Keratinocyte (primary cell): ENCODE measurements at regions not wholly inside any gene's neighbourhood (a gene's known extent, or its start where the extent isn't known, plus 50 kb on each side); places are given as distances from the start of the nearest gene placed in this dataset.

Experiments
- EZH2 ChIP-seq: IDR thresholded peaks from one replicate; pipeline ENCODE4 v1.6.1; 2012; ENCODE audit warnings: inconsistent platforms, mild to moderate bottlenecking, low read length, moderate library complexity
- TF ChIP-seq, protein P1 (sequence below), 3 experiments: IDR thresholded peaks in 1 of 3; conservative IDR thresholded peaks in 1 of 3; optimal IDR thresholded peaks in 1 of 3; 2 replicates in 2 of 3; 3 replicates in 1 of 3; pipeline versions ENCODE3 to v1.5.1; 2011; ENCODE audit warnings: low read length in 3 of 3, mild to moderate bottlenecking in 3 of 3, moderate library complexity in 2 of 3, control low read depth in 1 of 3, inconsistent platforms in 1 of 3; ENCODE audit not compliant: insufficient read depth in 2 of 3; ENCODE audit errors: extremely low read depth in 1 of 3

GRCh38 chr2:151009437-151010175, 252.1 kb downstream of the RBM43 start:
- TF ChIP-seq EZH2 = no peak
- TF ChIP-seq, protein P1, sequence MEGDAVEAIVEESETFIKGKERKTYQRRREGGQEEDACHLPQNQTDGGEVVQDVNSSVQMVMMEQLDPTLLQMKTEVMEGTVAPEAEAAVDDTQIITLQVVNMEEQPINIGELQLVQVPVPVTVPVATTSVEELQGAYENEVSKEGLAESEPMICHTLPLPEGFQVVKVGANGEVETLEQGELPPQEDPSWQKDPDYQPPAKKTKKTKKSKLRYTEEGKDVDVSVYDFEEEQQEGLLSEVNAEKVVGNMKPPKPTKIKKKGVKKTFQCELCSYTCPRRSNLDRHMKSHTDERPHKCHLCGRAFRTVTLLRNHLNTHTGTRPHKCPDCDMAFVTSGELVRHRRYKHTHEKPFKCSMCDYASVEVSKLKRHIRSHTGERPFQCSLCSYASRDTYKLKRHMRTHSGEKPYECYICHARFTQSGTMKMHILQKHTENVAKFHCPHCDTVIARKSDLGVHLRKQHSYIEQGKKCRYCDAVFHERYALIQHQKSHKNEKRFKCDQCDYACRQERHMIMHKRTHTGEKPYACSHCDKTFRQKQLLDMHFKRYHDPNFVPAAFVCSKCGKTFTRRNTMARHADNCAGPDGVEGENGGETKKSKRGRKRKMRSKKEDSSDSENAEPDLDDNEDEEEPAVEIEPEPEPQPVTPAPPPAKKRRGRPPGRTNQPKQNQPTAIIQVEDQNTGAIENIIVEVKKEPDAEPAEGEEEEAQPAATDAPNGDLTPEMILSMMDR (optimal IDR thresholded peaks at IDR 0.05 in 1 of 3, IDR thresholded peaks at IDR 0.05 in 1 of 3, conservative IDR thresholded peaks at IDR 0.05 in 1 of 3; ENCODE audit: extremely low read depth in 1 of 3, insufficient read depth in 2 of 3, low read length in 3 of 3) = no peak
